Activated naive CD8-positive, alpha-beta T cell treated with anti-CD3 and anti-CD28 coated beads, Interleukin-2, amount 10 ng/mL, durations not matched to agents 7 days and 5 days (primary cell): ENCODE measurements at regions not wholly inside any gene's neighbourhood (a gene's known extent, or its start where the extent isn't known, plus 50 kb on each side); places are given as distances from the start of the nearest gene placed in this dataset.

ENCODE experiments used
- ATAC-seq: fragments of 150-1000 bp; cut with Tn5 transposase; one replicate; pipeline ENCODE4 v1.10.0; 2021; ENCODE audit warnings: low read depth, moderate library complexity
- POLR2A ChIA-PET: fragments of 350-600 bp; sonication (Branson Sonifier 250); formaldehyde crosslinking; loops from one replicate; lab custom pipeline; 2021; ENCODE audit warnings: antibody characterized with exemption; lab: Charles Lee
- DNase-seq: peaks from one replicate; pipeline ENCODE4 v3.0.0; 2021
- H3K27ac Mint-ChIP-seq: one replicate; pipeline ENCODE4 v1.8.0; 2022; ENCODE audit warnings: mild to moderate bottlenecking, mixed read lengths
- H3K27me3 Mint-ChIP-seq: one replicate; pipeline ENCODE4 v1.8.0; 2022; ENCODE audit warnings: mild to moderate bottlenecking, moderate library complexity, mixed read lengths
- H3K36me3 Mint-ChIP-seq: one replicate; pipeline ENCODE4 v1.8.0; 2021; ENCODE audit warnings: mild to moderate bottlenecking, mixed read lengths
- H3K4me1 Mint-ChIP-seq: one replicate; pipeline ENCODE4 v1.8.0; 2021; ENCODE audit warnings: mixed read lengths
- H3K4me3 Mint-ChIP-seq: one replicate; pipeline ENCODE4 v1.8.0; 2022; ENCODE audit warnings: mild to moderate bottlenecking, moderate library complexity, mixed read lengths
- H3K9me3 Mint-ChIP-seq: one replicate; pipeline ENCODE4 v1.8.0; 2021; ENCODE audit warnings: mixed read lengths

- ATAC-seq (no peak), DNase-seq (no peak)
- Mint-ChIP-seq H3K27me3 (no peaks in the 10 kb centered on the region), H3K36me3 (no peaks in the 10 kb centered on the region), H3K27ac (no peak overlapping the region), H3K9me3 (no peaks in the 10 kb centered on the region), H3K4me3 (no peak overlapping the region), H3K4me1 (no peaks in the 10 kb centered on the region)
- POLR2A ChIA-PET = no interaction called here
Measured at GRCh38 chr6:92497281-92497680, 922.1 kb downstream of the EPHA7 start.

- DNase-seq (no peak), ATAC-seq (no peak)
- Mint-ChIP-seq H3K27ac (no peak overlapping the region), H3K27me3 (no peaks in the 10 kb centered on the region), H3K9me3 (no peaks in the 10 kb centered on the region), H3K4me3 (no peak overlapping the region), H3K36me3 (no peaks in the 10 kb centered on the region), H3K4me1 (no peaks in the 10 kb centered on the region)
- POLR2A ChIA-PET = no interaction called here
Measured at GRCh38 chr6:92496527-92496926, 922.8 kb downstream of the EPHA7 start.

GRCh38 chr6:92495242-92495641 lies 924.1 kb downstream of the EPHA7 start:
- H3K36me3 Mint-ChIP-seq = no peaks in the 10 kb centered on the region
- H3K4me3 Mint-ChIP-seq = no peak overlapping the region
- DNase-seq (no peak), ATAC-seq (no peak)
- no peaks in the 10 kb centered on the region for H3K4me1 Mint-ChIP-seq
- POLR2A ChIA-PET = no interaction called here
- H3K27me3 Mint-ChIP-seq = no peaks in the 10 kb centered on the region
- no peak overlapping the region for H3K27ac Mint-ChIP-seq
- no peaks in the 10 kb centered on the region for H3K9me3 Mint-ChIP-seq

GRCh38 chr6:92485487-92485886 lies 933.9 kb downstream of the EPHA7 start:
- H3K36me3 Mint-ChIP-seq = no peaks in the 10 kb centered on the region
- POLR2A ChIA-PET = no interaction called here
- ATAC-seq = no peak
- H3K27ac Mint-ChIP-seq = no peak overlapping the region
- H3K27me3 Mint-ChIP-seq = no peaks in the 10 kb centered on the region
- H3K4me3 Mint-ChIP-seq = no peak overlapping the region
- H3K9me3 Mint-ChIP-seq = no peaks in the 10 kb centered on the region
- no peak for DNase-seq
- H3K4me1 Mint-ChIP-seq = no peaks in the 10 kb centered on the region

GRCh38 chr6:92479831-92480230 lies 939.5 kb downstream of the EPHA7 start:
- Mint-ChIP-seq H3K27me3 (no peaks in the 10 kb centered on the region), H3K4me1 (no peaks in the 10 kb centered on the region)

GRCh38 chr6:92473056-92473455 lies 946.3 kb downstream of the EPHA7 start:
- no peaks in the 10 kb centered on the region for H3K36me3 Mint-ChIP-seq
- no peak for DNase-seq
- POLR2A ChIA-PET = no interaction called here
- H3K9me3 Mint-ChIP-seq = peaks cover 4% of the 10 kb centered on the region
- no peaks in the 10 kb centered on the region for H3K27me3 Mint-ChIP-seq
- no peaks in the 10 kb centered on the region for H3K4me1 Mint-ChIP-seq
- no peak for ATAC-seq
- H3K4me3 Mint-ChIP-seq = no peak overlapping the region
- no peak overlapping the region for H3K27ac Mint-ChIP-seq

More at GRCh38 chr6:92479831-92480230, 939.5 kb downstream of the EPHA7 start:
- Mint-ChIP-seq H3K36me3 (no peaks in the 10 kb centered on the region), H3K9me3 (peaks cover 2% of the 10 kb centered on the region), H3K27ac (no peak overlapping the region), H3K4me3 (no peak overlapping the region)
- no peak for ATAC-seq
- no peak for DNase-seq
- POLR2A ChIA-PET = no interaction called here

GRCh38 chr6:92469186-92469828 lies 950.1 kb downstream of the EPHA7 start:
- no peak for DNase-seq
- peaks cover 10% of the 10 kb centered on the region for H3K9me3 Mint-ChIP-seq
- no peaks in the 10 kb centered on the region for H3K4me1 Mint-ChIP-seq
- ATAC-seq = no peak
- no peaks in the 10 kb centered on the region for H3K27me3 Mint-ChIP-seq
- no peak overlapping the region for H3K4me3 Mint-ChIP-seq
- H3K36me3 Mint-ChIP-seq = no peaks in the 10 kb centered on the region
- POLR2A ChIA-PET = no interaction called here
- no peak overlapping the region for H3K27ac Mint-ChIP-seq

GRCh38 chr6:92468066-92468465 lies 951.3 kb downstream of the EPHA7 start:
- no peak overlapping the region for H3K4me3 Mint-ChIP-seq
- H3K9me3 Mint-ChIP-seq = peaks cover 9% of the 10 kb centered on the region
- no peaks in the 10 kb centered on the region for H3K27me3 Mint-ChIP-seq
- no peak overlapping the region for H3K27ac Mint-ChIP-seq
- DNase-seq (no peak), ATAC-seq (no peak)
- no peaks in the 10 kb centered on the region for H3K4me1 Mint-ChIP-seq
- no peaks in the 10 kb centered on the region for H3K36me3 Mint-ChIP-seq
- POLR2A ChIA-PET = no interaction called here

- H3K9me3 Mint-ChIP-seq = peaks cover 1% of the 10 kb centered on the region
- POLR2A ChIA-PET = no interaction called here
- no peak for ATAC-seq
- H3K36me3 Mint-ChIP-seq = no peaks in the 10 kb centered on the region
- DNase-seq = no peak
- no peak overlapping the region for H3K27ac Mint-ChIP-seq
- no peaks in the 10 kb centered on the region for H3K27me3 Mint-ChIP-seq
- H3K4me1 Mint-ChIP-seq = no peaks in the 10 kb centered on the region
- H3K4me3 Mint-ChIP-seq = no peak overlapping the region
Measured at GRCh38 chr6:92460133-92460532, 959.2 kb downstream of the EPHA7 start.

- H3K27ac Mint-ChIP-seq = no peak overlapping the region
- POLR2A ChIA-PET = no interaction called here
- ATAC-seq (no peak), DNase-seq (no peak)
- H3K4me1 Mint-ChIP-seq = no peaks in the 10 kb centered on the region
- H3K9me3 Mint-ChIP-seq = peaks cover 1% of the 10 kb centered on the region
- H3K27me3 Mint-ChIP-seq = no peaks in the 10 kb centered on the region
- H3K36me3 Mint-ChIP-seq = no peaks in the 10 kb centered on the region
- no peak overlapping the region for H3K4me3 Mint-ChIP-seq
Measured at GRCh38 chr6:92459606-92460005, 959.8 kb downstream of the EPHA7 start.

GRCh38 chr6:92446052-92446451 lies 973.3 kb downstream of the EPHA7 start:
- Mint-ChIP-seq H3K4me1 (no peaks in the 10 kb centered on the region), H3K36me3 (no peaks in the 10 kb centered on the region), H3K9me3 (no peaks in the 10 kb centered on the region), H3K4me3 (no peak overlapping the region), H3K27ac (no peak overlapping the region), H3K27me3 (no peaks in the 10 kb centered on the region)
- no peak for DNase-seq
- no peak for ATAC-seq
- POLR2A ChIA-PET = no interaction called here

- H3K27me3 Mint-ChIP-seq = no peaks in the 10 kb centered on the region
- no peaks in the 10 kb centered on the region for H3K36me3 Mint-ChIP-seq
- DNase-seq (no peak), ATAC-seq (no peak)
- H3K27ac Mint-ChIP-seq = no peak overlapping the region
- H3K4me3 Mint-ChIP-seq = no peak overlapping the region
- no peaks in the 10 kb centered on the region for H3K4me1 Mint-ChIP-seq
- H3K9me3 Mint-ChIP-seq = peaks cover 1% of the 10 kb centered on the region
- POLR2A ChIA-PET = no interaction called here
Measured at GRCh38 chr6:92433911-92434310, 985.4 kb downstream of the EPHA7 start.

GRCh38 chr6:92431502-92431901 lies 987.9 kb downstream of the EPHA7 start:
- ATAC-seq (no peak), DNase-seq (no peak)
- peaks cover 2% of the 10 kb centered on the region for H3K9me3 Mint-ChIP-seq
- POLR2A ChIA-PET = no interaction called here
- H3K27ac Mint-ChIP-seq = no peak overlapping the region
- no peak overlapping the region for H3K4me3 Mint-ChIP-seq
- H3K36me3 Mint-ChIP-seq = no peaks in the 10 kb centered on the region
- no peaks in the 10 kb centered on the region for H3K27me3 Mint-ChIP-seq
- H3K4me1 Mint-ChIP-seq = no peaks in the 10 kb centered on the region

GRCh38 chr6:92428448-92428847 lies 990.9 kb downstream of the EPHA7 start:
- no peaks in the 10 kb centered on the region for H3K27me3 Mint-ChIP-seq
- H3K9me3 Mint-ChIP-seq = peaks cover 2% of the 10 kb centered on the region
- no peak for ATAC-seq
- no peak overlapping the region for H3K27ac Mint-ChIP-seq
- H3K4me1 Mint-ChIP-seq = no peaks in the 10 kb centered on the region
- POLR2A ChIA-PET = no interaction called here
- DNase-seq = no peak
- no peak overlapping the region for H3K4me3 Mint-ChIP-seq
- no peaks in the 10 kb centered on the region for H3K36me3 Mint-ChIP-seq

GRCh38 chr6:92427453-92427852 lies 991.9 kb downstream of the EPHA7 start:
- Mint-ChIP-seq H3K36me3 (no peaks in the 10 kb centered on the region), H3K9me3 (peaks cover 2% of the 10 kb centered on the region), H3K27me3 (no peaks in the 10 kb centered on the region), H3K27ac (no peak overlapping the region), H3K4me3 (no peak overlapping the region), H3K4me1 (no peaks in the 10 kb centered on the region)
- DNase-seq = no peak
- POLR2A ChIA-PET = no interaction called here
- ATAC-seq = no peak
